Coronary artery (tissue), 2 donors: ENCODE measurements at regions not wholly inside any gene's neighbourhood (a gene's known extent, or its start where the extent isn't known, plus 50 kb on each side); places are given as distances from the start of the nearest gene placed in this dataset.

Experiments used
- DNase-seq: peaks from one replicate; pipeline ENCODE4 v3.0.0-alpha.2; 2017; ENCODE audit warnings: low spot score
- H3K27ac ChIP-seq, 2 donors: fragments of 200-600 bp; sonication (generic); one replicate each; pipeline ENCODE4 v1.5.1; 2016 to 2019
- H3K4me3 ChIP-seq: fragments of 200-600 bp; sonication (generic); 2 replicates; pipeline ENCODE4 v1.5.1; 2016; ENCODE audit warnings: mild to moderate bottlenecking, moderate library complexity
- TF ChIP-seq, protein P1 (sequence below): fragments of 200-600 bp; sonication (generic); IDR thresholded peaks from one replicate; pipeline ENCODE4 v1.5.1; 2019; ENCODE audit warnings: antibody characterized with exemption

DNA sequence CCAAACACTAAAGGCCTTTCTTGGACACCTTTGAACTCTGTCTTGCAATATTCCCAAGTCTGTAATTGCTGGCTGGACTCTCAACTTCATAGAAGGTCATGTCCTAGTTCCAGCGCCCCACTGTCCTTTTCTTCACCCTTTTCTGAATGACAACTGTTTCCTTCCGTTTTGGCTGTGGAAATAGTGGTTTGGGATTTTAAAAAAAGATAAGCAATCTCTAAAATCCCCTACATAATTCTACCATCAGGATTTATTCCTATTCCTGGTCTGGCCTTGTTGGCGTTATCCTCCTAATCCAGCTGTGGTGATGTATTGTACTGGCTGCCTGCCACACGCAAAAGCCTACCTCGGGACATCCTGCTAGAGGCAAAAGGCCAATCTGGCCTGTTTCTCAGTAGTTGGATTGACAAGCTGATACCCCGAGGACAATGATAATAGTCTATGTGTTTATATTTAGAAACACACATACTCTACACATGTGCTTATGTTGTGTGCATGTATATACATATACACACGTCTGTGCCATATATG, 440.3 kb upstream of the DPH6 start:
- TF ChIP-seq, protein P1, sequence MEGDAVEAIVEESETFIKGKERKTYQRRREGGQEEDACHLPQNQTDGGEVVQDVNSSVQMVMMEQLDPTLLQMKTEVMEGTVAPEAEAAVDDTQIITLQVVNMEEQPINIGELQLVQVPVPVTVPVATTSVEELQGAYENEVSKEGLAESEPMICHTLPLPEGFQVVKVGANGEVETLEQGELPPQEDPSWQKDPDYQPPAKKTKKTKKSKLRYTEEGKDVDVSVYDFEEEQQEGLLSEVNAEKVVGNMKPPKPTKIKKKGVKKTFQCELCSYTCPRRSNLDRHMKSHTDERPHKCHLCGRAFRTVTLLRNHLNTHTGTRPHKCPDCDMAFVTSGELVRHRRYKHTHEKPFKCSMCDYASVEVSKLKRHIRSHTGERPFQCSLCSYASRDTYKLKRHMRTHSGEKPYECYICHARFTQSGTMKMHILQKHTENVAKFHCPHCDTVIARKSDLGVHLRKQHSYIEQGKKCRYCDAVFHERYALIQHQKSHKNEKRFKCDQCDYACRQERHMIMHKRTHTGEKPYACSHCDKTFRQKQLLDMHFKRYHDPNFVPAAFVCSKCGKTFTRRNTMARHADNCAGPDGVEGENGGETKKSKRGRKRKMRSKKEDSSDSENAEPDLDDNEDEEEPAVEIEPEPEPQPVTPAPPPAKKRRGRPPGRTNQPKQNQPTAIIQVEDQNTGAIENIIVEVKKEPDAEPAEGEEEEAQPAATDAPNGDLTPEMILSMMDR: no peak
- H3K4me3 ChIP-seq: no peak overlapping the region
- peak overlapping the region in 1 of 2 donors; percentile 16 for H3K27ac ChIP-seq
- DNase-seq: no peak

DNA sequence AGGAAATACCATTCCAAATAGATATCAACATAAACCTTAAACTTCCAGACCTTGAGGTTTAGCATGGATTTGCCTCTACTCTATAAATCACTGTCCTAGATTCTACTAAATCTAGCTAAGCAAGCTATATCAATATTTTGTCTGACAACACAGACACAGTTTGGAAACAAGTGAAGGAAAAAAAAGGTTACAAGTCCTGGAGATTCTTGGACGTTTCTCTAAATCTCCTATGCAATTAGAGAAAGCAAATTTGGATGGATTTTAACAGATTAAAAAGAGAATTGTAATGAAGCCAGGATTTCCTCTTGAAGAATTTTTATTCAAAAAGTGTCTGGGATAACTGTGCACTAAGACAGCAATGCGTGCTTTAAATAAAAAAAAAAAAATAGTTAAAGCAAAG, 441.1 kb upstream of the DPH6 start:
- Histone ChIP-seq H3K27ac (no peak overlapping the region), H3K4me3 (no peak overlapping the region)
- TF ChIP-seq, protein P1: no peak
- no peak for DNase-seq

DNA sequence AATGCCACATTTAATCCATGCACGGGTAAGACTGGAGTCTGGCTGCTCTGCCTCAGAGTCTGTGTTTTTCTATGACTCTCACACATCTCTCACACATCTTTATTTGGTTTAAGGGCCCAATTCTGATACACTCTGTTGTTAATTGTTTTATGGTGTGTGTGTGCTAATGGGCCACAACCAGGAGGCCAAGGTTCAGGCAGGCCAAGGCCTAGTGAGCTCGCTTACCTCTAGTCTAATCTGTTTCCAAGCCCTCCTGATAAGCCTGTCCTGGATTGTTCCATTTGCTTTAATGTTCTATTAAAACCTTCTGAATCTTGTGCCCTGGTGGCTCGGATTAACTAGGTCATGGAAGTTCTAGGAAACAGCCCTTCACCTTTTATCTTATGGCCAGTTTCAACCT, 445.4 kb upstream of the DPH6 start:
- TF ChIP-seq, protein P1: no peak

DNA sequence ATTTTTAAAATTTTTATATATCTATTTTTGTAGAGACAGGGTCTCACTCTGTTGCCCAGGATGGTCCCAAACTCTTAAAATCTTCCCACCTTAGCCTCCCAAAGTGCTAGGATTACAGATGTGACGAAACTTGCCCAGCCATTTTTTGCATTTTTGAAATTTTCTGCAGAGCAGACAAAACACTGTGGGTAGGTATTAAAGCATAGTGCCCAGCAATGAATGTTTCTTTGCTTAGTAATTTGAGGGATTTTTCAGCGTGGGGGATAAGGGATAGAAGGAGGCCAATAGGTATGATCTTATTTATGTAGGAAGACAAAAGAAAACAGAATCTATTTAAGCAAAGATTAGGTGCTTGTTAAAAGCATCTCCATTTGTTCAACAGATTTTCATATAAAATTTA, 446.8 kb upstream of the DPH6 start:
- Histone ChIP-seq H3K4me3 (no peak overlapping the region), H3K27ac (no peak overlapping the region)
- TF ChIP-seq, protein P1: no peak
- DNase-seq: no peak

More for the DNA sequence above, 445.4 kb upstream of the DPH6 start:
- Histone ChIP-seq H3K4me3 (no peak overlapping the region), H3K27ac (no peak overlapping the region)
- no peak for DNase-seq

DNA sequence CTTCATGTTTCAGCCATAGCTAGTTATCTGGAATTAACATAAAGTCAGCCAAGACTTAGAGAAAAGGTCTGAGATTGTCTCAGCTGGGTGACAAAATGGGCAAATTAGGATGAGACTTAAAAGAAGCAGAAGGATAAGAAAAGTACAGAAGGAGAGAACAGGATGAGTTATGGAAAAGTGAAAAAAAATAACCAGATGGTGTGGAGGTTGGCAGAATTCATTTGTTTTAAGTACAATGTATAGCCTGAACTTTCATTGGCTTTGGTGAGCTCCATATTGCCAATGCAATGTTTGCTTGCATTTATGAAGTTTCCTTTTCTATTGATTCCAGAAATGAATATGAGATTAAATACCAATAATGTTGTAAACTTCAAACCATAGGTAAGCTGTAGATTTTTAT, 447.2 kb upstream of the DPH6 start:
- no peak for DNase-seq
- no peak overlapping the region for H3K4me3 ChIP-seq
- no peak overlapping the region for H3K27ac ChIP-seq
- TF ChIP-seq, protein P1: no peak

DNA sequence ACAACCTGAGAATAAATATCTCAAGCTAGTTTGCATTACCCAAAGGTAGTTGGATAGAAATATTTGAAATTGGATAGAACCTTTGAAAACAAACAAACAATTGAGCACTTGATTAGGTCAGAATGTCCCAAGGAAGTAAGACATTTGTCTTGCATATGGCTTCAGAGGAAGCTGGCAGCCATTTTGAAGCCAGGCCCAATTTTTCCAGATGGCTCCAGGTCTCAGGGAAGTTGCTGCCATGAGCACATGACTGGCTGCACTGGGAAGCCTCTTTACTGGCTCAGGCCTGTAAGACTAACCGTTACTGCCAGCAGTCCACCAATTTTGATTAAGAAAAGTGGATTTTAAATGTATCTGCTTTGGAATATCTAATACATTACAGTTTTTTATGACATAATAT, 448.9 kb upstream of the DPH6 start:
- TF ChIP-seq, protein P1: no peak
- DNase-seq: no peak
- Histone ChIP-seq H3K4me3 (no peak overlapping the region), H3K27ac (no peak overlapping the region)

DNA sequence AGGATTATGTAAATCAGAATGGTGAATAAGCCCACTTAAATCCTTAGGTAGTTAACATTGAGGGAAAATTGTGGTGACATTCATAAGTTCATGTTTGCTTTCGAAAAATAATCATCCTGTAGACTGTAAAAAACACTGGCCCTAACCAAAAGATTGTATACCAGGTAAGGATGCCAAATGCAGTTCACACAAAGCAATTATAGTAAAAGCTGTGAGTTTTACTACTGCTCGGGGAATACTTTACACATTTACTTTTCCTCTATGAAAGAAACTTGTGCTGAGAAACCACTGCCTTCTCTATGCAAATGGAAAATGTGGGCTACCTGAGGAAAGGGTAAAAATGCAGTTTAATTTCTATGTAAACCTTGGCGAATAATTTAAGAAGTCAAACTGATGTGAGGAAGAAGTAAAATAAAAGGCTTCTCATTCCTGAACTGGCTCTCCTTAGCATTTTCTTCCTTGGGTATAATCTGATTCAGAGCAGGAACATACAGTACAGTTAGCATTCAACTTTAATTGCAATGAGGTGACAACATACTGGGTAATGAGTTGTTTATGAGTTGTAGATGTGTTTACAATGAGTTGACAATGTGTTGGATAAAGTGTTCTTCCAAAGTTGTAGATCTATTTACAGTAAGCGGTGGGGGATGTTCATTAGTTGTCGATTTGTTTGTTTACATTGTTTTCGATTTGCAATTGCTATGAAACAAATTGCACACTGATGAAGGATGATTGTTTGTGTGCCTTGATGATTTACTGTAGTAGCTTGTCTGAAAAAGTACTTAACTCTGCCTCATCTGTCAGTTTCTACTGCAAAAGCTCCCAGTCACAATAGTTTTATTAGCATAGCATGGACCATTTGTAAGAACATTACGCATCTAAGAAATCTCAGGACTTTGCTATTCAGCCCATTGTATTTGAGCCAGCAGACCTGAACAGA, 453.0 kb upstream of the DPH6 start:
- TF ChIP-seq, protein P1: no peak
- no peak for DNase-seq
- Histone ChIP-seq H3K4me3 (no peak overlapping the region), H3K27ac (no peak overlapping the region)
